ENCODE measurements at regions not wholly inside any gene's neighbourhood (a gene's known extent, or its start where the extent isn't known, plus 50 kb on each side); places are given as distances from the start of the nearest gene placed in this dataset.
A peak's percentile ranks its signal among the peaks of the same experiment; 100 is the strongest.

GRCh38 chr5:145495196-145495595 is 339.9 kb downstream of the PRELID2 start:
- no peaks in the 10 kb centered on the region for H3K9me3 ChIP-seq (ENCODE audit: insufficient read depth, low read depth, low read length)
- Mint-ChIP-seq H3K27ac (ENCODE audit: unreplicated experiment) (peak overlapping the region; percentile 79), H3K4me3 (ENCODE audit: unreplicated experiment) (no peak overlapping the region), H3K9me3 (ENCODE audit: unreplicated experiment) (no peaks in the 10 kb centered on the region), H3K27me3 (ENCODE audit: low read depth, unreplicated experiment) (no peaks in the 10 kb centered on the region), H3K4me1 (ENCODE audit: low read depth, unreplicated experiment) (peaks cover 24% of the 10 kb centered on the region), H3K36me3 (ENCODE audit: low read depth, unreplicated experiment) (no peaks in the 10 kb centered on the region)
- no peaks in the 10 kb centered on the region for H3K79me2 ChIP-seq (ENCODE audit: insufficient read depth, low read length)
- no peaks in the 10 kb centered on the region for H4K20me1 ChIP-seq (ENCODE audit: insufficient read depth, low read length)
- peak overlapping the region; percentile 18 for H3K27ac ChIP-seq (ENCODE audit: low read depth, low read length)
- H3K36me3 ChIP-seq (ENCODE audit: insufficient read depth, low read length) = no peaks in the 10 kb centered on the region
- H2AFZ ChIP-seq (ENCODE audit: low read depth, low read length) = no peak overlapping the region
- FAIRE-seq = peak; percentile 5
- H3K4me3 ChIP-seq (ENCODE audit: insufficient read depth, low read depth, low read length) = no peak overlapping the region
- peaks cover 8% of the 10 kb centered on the region for H3K4me1 ChIP-seq (ENCODE audit: insufficient read depth, low read length)
- no peaks in the 10 kb centered on the region for H3K27me3 ChIP-seq (ENCODE audit: insufficient read depth, low read length)
- peak overlapping the region; percentile 12 for H3K4me2 ChIP-seq (ENCODE audit: low read length)
- DNase-seq (ENCODE audit: low read depth) = no peak
- TF ChIP-seq CTCF (IDR thresholded peaks at IDR 0.05; ENCODE audit: insufficient read depth, low read depth, low read length) (no peak), EZH2 (IDR thresholded peaks at IDR 0.05; ENCODE audit: insufficient read depth, low read length) (no peak)
- H3K9ac ChIP-seq (ENCODE audit: low read length) = no peak overlapping the region

GRCh38 chr5:145493435-145493834 is 341.7 kb downstream of the PRELID2 start:
- Histone ChIP-seq H3K9me3 (ENCODE audit: insufficient read depth, low read depth, low read length) (no peaks in the 10 kb centered on the region), H3K27ac (ENCODE audit: low read depth, low read length) (no peak overlapping the region), H4K20me1 (ENCODE audit: insufficient read depth, low read length) (no peaks in the 10 kb centered on the region), H3K9ac (ENCODE audit: low read length) (no peak overlapping the region), H3K79me2 (ENCODE audit: insufficient read depth, low read length) (no peaks in the 10 kb centered on the region), H3K36me3 (ENCODE audit: insufficient read depth, low read length) (no peaks in the 10 kb centered on the region), H3K4me2 (ENCODE audit: low read length) (no peak overlapping the region), H3K4me3 (ENCODE audit: insufficient read depth, low read depth, low read length) (no peak overlapping the region), H2AFZ (ENCODE audit: low read depth, low read length) (no peak overlapping the region), H3K4me1 (ENCODE audit: insufficient read depth, low read length) (peaks cover 8% of the 10 kb centered on the region), H3K27me3 (ENCODE audit: insufficient read depth, low read length) (no peaks in the 10 kb centered on the region)
- peaks cover 17% of the 10 kb centered on the region for H3K4me1 Mint-ChIP-seq (ENCODE audit: low read depth, unreplicated experiment)
- no peak overlapping the region for H3K4me3 Mint-ChIP-seq (ENCODE audit: unreplicated experiment)
- no peak for FAIRE-seq
- no peak for DNase-seq (ENCODE audit: low read depth)
- TF ChIP-seq CTCF (IDR thresholded peaks at IDR 0.05; ENCODE audit: insufficient read depth, low read depth, low read length) = no peak
- TF ChIP-seq EZH2 (IDR thresholded peaks at IDR 0.05; ENCODE audit: insufficient read depth, low read length) = no peak
- H3K27ac Mint-ChIP-seq (ENCODE audit: unreplicated experiment) = no peak overlapping the region
- H3K36me3 Mint-ChIP-seq (ENCODE audit: low read depth, unreplicated experiment) = no peaks in the 10 kb centered on the region
- no peaks in the 10 kb centered on the region for H3K9me3 Mint-ChIP-seq (ENCODE audit: unreplicated experiment)
- no peaks in the 10 kb centered on the region for H3K27me3 Mint-ChIP-seq (ENCODE audit: low read depth, unreplicated experiment)

- no peaks in the 10 kb centered on the region for H3K27me3 ChIP-seq (ENCODE audit: insufficient read depth, low read length)
- H3K4me3 Mint-ChIP-seq (ENCODE audit: unreplicated experiment) = no peak overlapping the region
- TF ChIP-seq CTCF (IDR thresholded peaks at IDR 0.05; ENCODE audit: insufficient read depth, low read depth, low read length) (no peak), EZH2 (IDR thresholded peaks at IDR 0.05; ENCODE audit: insufficient read depth, low read length) (no peak)
- no peak overlapping the region for H3K4me3 ChIP-seq (ENCODE audit: insufficient read depth, low read depth, low read length)
- H3K9ac ChIP-seq (ENCODE audit: low read length) = no peak overlapping the region
- H3K27ac ChIP-seq (ENCODE audit: low read depth, low read length) = no peak overlapping the region
- H3K4me2 ChIP-seq (ENCODE audit: low read length) = no peak overlapping the region
- no peak overlapping the region for H2AFZ ChIP-seq (ENCODE audit: low read depth, low read length)
- FAIRE-seq (no peak), DNase-seq (ENCODE audit: low read depth) (no peak)
- no peaks in the 10 kb centered on the region for H3K79me2 ChIP-seq (ENCODE audit: insufficient read depth, low read length)
- no peaks in the 10 kb centered on the region for H3K36me3 Mint-ChIP-seq (ENCODE audit: low read depth, unreplicated experiment)
- H3K36me3 ChIP-seq (ENCODE audit: insufficient read depth, low read length) = no peaks in the 10 kb centered on the region
- no peaks in the 10 kb centered on the region for H3K9me3 Mint-ChIP-seq (ENCODE audit: unreplicated experiment)
- H3K27ac Mint-ChIP-seq (ENCODE audit: unreplicated experiment) = no peak overlapping the region
- no peaks in the 10 kb centered on the region for H3K4me1 ChIP-seq (ENCODE audit: insufficient read depth, low read length)
- no peaks in the 10 kb centered on the region for H4K20me1 ChIP-seq (ENCODE audit: insufficient read depth, low read length)
- H3K4me1 Mint-ChIP-seq (ENCODE audit: low read depth, unreplicated experiment) = peaks cover under 1% of the 10 kb centered on the region
- no peaks in the 10 kb centered on the region for H3K27me3 Mint-ChIP-seq (ENCODE audit: low read depth, unreplicated experiment)
- H3K9me3 ChIP-seq (ENCODE audit: insufficient read depth, low read depth, low read length) = no peaks in the 10 kb centered on the region
Measured at GRCh38 chr5:145489516-145489915, 345.6 kb downstream of the PRELID2 start.

Data from astrocyte (in vitro differentiated cells and primary cell).